GM12874 (cell line): ENCODE measurements at regions not wholly inside any gene's neighbourhood (a gene's known extent, or its start where the extent isn't known, plus 50 kb on each side); places are given as distances from the start of the nearest gene placed in this dataset.

Experiments
- TF ChIP-seq, protein P1 (sequence below): IDR thresholded peaks from 2 replicates; pipeline ENCODE4 v1.5.1; 2011; ENCODE audit warnings: low read depth, mild to moderate bottlenecking, control low read depth, low read length, moderate library complexity; ENCODE audit not compliant: insufficient read depth

- TF ChIP-seq, protein P1, sequence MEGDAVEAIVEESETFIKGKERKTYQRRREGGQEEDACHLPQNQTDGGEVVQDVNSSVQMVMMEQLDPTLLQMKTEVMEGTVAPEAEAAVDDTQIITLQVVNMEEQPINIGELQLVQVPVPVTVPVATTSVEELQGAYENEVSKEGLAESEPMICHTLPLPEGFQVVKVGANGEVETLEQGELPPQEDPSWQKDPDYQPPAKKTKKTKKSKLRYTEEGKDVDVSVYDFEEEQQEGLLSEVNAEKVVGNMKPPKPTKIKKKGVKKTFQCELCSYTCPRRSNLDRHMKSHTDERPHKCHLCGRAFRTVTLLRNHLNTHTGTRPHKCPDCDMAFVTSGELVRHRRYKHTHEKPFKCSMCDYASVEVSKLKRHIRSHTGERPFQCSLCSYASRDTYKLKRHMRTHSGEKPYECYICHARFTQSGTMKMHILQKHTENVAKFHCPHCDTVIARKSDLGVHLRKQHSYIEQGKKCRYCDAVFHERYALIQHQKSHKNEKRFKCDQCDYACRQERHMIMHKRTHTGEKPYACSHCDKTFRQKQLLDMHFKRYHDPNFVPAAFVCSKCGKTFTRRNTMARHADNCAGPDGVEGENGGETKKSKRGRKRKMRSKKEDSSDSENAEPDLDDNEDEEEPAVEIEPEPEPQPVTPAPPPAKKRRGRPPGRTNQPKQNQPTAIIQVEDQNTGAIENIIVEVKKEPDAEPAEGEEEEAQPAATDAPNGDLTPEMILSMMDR = no peak
These were observed 658.4 kb downstream of the TBC1D32 start for GRCh38 chr6:120675886-120676285.

GRCh38 chr6:120671519-120671918, 662.8 kb downstream of the TBC1D32 start:
- TF ChIP-seq, protein P1 = no peak

- TF ChIP-seq, protein P1 = no peak
These were observed 681.8 kb downstream of the TBC1D32 start for GRCh38 chr6:120652506-120652905.

GRCh38 chr6:120648713-120649112, 685.6 kb downstream of the TBC1D32 start:
- TF ChIP-seq, protein P1 = no peak

GRCh38 chr6:120646101-120646500, 688.2 kb downstream of the TBC1D32 start:
- TF ChIP-seq, protein P1 = no peak

- TF ChIP-seq, protein P1 = no peak
These were observed 701.3 kb downstream of the TBC1D32 start for GRCh38 chr6:120632975-120633374.

DNA sequence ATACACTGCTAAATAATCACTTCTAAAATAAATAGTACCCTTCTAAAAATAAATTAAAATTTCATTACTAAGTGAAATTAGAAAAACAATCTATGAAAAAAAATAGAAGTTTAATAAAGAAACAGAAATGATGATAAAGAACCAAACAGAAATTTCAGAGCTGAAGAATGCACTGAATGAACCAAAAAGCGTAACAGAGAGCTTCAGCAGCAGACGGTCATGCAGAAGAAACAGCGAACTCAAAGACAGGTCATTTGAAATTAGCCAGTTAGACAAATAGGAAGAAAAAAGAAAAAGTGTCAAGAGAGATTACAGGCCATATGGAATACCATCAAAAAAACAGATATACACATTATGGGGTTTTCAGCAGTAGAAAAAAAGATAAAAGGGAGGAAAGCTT, 706.7 kb downstream of the TBC1D32 start:
- TF ChIP-seq, protein P1 = no peak
